Hepatic stellate cell (primary cell): ENCODE measurements at regions not wholly inside any gene's neighbourhood (a gene's known extent, or its start where the extent isn't known, plus 50 kb on each side); places are given as distances from the start of the nearest gene placed in this dataset.

ENCODE experiments used
- DNase-seq: peaks from one replicate; pipeline ENCODE4 v3.0.0; 2011; ENCODE audit warnings: low spot score

- no peak for DNase-seq
Observed at GRCh38 chr14:82719617-82720016, 1186.0 kb upstream of the SEL1L start.

DNA sequence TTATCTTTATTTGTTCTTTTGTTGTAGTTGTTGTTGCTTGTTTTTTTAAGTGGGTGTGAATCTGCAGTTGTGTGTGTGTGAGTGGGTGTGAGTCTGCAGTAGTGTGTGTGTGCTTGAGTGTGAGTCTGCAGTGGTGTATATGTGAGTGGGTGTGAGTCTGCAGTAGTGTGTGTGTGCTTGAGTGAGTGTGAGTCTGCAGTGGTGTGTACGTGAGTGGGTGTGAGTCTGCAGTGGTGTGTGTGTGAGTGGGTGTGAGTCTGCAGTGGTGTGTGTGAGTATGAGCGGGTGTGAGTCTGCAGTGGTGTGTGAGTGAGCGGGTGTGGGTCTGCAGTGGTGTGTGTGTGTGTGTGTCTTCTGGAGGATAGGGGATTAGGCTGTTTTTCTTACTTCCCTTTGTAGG is 1186.8 kb upstream of the SEL1L start:
- no peak for DNase-seq

GRCh38 chr14:82720946-82721345 is 1187.3 kb upstream of the SEL1L start:
- DNase-seq = no peak

GRCh38 chr14:82724316-82724715 is 1190.7 kb upstream of the SEL1L start:
- DNase-seq = no peak

GRCh38 chr14:82725213-82725612 is 1191.6 kb upstream of the SEL1L start:
- DNase-seq = no peak

GRCh38 chr14:82731526-82731925 is 1197.9 kb upstream of the SEL1L start:
- no peak for DNase-seq

- no peak for DNase-seq
Observed at GRCh38 chr14:82740547-82740946, 1206.9 kb upstream of the SEL1L start.

GRCh38 chr14:82755476-82755875 is 1221.8 kb upstream of the SEL1L start:
- DNase-seq = no peak

DNA sequence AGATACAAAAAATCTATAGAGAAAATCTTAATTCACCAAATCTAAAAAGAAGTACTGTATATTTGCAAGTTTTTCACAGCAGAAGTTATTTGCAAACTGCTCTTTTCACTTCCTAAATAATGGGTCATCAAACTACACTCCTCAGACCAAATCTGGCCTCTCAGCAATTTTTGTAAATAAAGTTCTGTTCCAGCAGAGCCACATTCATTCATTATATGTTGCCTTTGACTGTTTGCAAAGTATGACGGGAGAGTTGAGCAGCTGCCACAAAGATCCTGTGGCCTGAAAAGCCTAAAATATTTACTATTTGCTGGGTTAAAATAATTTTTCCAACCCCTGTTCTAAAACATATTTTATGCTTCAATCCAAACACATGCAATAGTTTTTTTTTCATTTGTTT is 1222.3 kb upstream of the SEL1L start:
- no peak for DNase-seq

GRCh38 chr14:82757776-82758175 is 1224.1 kb upstream of the SEL1L start:
- no peak for DNase-seq

DNA sequence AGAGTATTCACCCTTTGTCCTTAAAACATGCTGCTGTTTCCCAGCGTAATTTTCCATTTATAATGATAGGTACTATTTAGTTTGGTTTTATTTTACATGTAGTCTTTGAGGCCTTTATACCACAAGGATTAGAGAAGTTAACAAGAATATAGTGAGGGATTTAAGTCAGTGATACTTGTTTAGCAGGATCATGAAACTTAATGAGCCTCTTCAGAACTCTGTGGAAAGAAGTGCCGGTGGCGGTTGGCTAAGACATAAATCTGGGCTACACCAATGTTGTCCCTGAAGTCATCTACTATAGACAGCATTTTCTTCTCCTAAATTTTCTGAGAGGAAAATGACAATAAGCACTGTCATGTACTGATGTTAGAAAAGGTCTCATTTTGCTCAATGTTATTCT is 1226.0 kb upstream of the SEL1L start:
- DNase-seq = no peak

DNA sequence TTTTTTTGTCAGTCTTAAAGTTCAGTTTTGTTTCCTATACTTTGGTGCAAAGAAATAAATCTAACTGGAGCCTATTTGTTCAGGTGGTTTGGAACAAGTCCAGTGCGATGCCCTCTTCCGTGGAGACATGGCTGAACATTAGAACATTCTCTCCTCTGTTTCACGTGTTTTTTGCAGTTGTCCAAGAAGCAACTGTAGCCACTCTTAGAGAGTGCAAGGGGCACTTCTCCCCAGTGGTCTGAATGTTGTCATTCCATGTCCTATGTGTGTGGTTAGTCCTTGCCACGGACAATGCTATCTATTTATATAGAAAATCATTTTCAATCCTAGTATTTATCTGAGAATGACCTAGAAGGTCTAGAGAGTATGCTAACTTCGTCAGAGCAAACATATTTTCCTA is 1232.5 kb upstream of the SEL1L start:
- no peak for DNase-seq

GRCh38 chr14:82766996-82767395 is 1233.3 kb upstream of the SEL1L start:
- no peak for DNase-seq

DNA sequence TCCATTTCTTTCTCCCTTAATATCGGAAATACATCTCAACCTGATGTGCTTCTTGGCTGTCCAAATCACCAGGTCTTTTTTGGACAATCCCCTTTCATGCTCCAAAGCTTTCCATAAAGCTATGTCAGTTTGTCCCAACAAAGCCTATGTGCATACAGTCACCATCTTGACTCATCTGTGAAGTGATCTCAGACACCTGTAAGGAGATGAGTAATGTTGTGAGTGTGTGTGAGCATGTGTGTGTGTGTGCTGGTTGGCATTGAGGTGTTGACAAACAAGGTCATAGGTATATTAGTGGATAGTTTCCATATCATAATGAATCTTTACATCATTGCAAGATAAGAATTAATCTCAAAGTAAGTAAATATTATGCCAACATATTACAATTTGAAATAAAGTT is 1243.3 kb upstream of the SEL1L start:
- no peak for DNase-seq

- DNase-seq = no peak
Observed at GRCh38 chr14:82778008-82778590, 1244.4 kb upstream of the SEL1L start.

DNA sequence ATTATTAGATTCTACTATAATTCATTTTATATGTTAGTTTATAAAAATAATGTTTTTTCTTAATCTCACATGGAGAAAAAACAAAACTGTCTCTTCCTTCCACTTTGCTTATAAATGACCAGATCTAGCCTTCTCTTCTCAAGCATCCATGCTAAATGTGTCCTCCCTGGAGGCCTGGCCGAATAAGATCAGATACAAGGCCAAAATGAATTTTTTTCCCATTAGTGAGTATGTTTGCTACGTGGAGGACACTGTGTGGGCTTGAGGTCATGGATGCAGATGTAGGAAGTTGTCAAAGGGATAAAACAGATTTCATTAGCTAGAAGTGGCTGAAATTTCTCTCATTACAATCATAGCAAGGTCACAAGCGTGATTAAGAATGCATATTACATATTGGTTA is 1244.9 kb upstream of the SEL1L start:
- DNase-seq = no peak

- DNase-seq = no peak
Observed at GRCh38 chr14:82779301-82779700, 1245.6 kb upstream of the SEL1L start.

- DNase-seq = no peak
Observed at GRCh38 chr14:82785756-82786482, 1252.3 kb upstream of the SEL1L start.

DNA sequence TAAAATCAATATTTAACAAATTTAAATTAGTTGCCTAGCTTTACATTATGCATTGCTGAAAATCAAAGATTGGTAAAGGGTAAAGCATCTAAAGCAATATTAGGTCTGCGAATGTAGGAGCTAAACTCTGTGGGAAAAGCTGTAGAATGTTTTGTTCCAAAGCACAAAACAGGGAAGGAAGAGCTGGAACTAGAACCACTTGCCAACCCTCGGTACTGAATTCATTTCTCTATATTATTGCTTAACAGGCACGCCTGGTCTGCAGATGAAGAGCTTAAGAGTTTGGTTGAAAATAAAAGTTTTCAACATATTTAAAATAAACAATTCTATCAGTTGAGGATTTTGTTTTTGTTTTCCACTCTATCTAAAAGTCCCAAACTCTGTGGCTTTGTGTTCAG is 1252.8 kb upstream of the SEL1L start:
- DNase-seq = no peak

DNA sequence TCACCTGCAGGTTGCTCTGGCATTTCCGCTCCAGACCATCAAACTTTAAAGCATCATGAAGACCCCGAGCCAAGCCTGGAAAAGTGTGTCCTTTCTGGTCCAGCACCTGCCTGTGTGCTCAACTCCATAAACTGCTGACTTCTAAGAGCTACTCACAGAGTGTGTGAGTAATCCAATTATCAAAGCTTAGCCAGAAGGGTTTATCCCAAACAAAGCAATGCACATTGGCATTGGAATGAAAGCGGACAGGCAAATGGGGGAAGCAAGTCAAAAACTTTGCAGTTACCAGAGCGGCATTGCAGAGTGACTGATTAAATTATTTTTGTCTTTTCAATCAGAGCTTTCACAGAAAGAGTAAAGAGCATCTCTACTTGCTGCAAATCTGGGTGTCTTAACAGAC is 1262.4 kb upstream of the SEL1L start:
- DNase-seq = no peak

GRCh38 chr14:82798276-82798675 is 1264.6 kb upstream of the SEL1L start:
- no peak for DNase-seq

GRCh38 chr14:82805892-82806825 is 1272.5 kb upstream of the SEL1L start:
- DNase-seq = no peak

DNA sequence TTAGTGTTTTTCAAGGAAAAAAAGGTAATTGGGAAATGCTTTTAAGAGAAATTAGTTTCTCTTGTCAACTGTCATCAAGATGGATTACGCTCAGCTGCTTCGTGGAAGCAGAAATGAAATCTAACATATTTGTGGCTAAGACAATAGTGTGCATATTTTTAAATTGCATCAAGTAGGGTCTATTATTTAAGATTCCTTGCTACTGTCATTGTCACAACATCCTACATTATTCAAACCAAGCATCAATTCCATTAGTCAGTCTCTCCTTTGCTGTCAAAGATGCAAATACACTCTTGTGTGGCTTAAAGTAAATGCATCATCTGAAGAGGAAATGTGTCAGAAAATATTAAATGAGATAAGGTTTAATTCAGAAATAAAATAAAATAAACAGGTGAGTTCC is 1277.6 kb upstream of the SEL1L start:
- no peak for DNase-seq
